Renal pelvis (tissue), 1 donor: ENCODE measurements at regions not wholly inside any gene's neighbourhood (a gene's known extent, or its start where the extent isn't known, plus 50 kb on each side); places are given as distances from the start of the nearest gene placed in this dataset.

ENCODE experiments used
- DNase-seq: peaks from one replicate; pipeline ENCODE4 v3.0.0-alpha.2; 2013

GRCh38 chr10:130623680-130624267, 487.6 kb downstream of the GLRX3 start:
- DNase-seq, result no peak

- no peak for DNase-seq
Measured at GRCh38 chr10:130627346-130628045, 491.3 kb downstream of the GLRX3 start.

GRCh38 chr10:130630135-130630534, 493.9 kb downstream of the GLRX3 start:
- no peak for DNase-seq

- DNase-seq, result no peak
Measured at GRCh38 chr10:130631142-130632096, 495.2 kb downstream of the GLRX3 start.

- no peak for DNase-seq
Measured at GRCh38 chr10:130634816-130635215, 498.6 kb downstream of the GLRX3 start.

- no peak for DNase-seq
Measured at GRCh38 chr10:130635528-130635927, 499.3 kb downstream of the GLRX3 start.

- DNase-seq, result no peak
Measured at GRCh38 chr10:130636313-130636930, 500.2 kb downstream of the GLRX3 start.

- DNase-seq, result no peak
Measured at GRCh38 chr10:130637089-130637676, 501.0 kb downstream of the GLRX3 start.

- DNase-seq, result no peak
Measured at GRCh38 chr10:130638991-130639390, 502.8 kb downstream of the GLRX3 start.

GRCh38 chr10:130642926-130643325, 506.7 kb downstream of the GLRX3 start:
- no peak for DNase-seq

- no peak for DNase-seq
Measured at GRCh38 chr10:130647341-130647740, 511.1 kb downstream of the GLRX3 start.

GRCh38 chr10:130648807-130649206, 512.6 kb downstream of the GLRX3 start:
- no peak for DNase-seq

GRCh38 chr10:130652544-130652943, 516.4 kb downstream of the GLRX3 start:
- no peak for DNase-seq

- DNase-seq, result no peak
Measured at GRCh38 chr10:130652964-130653578, 516.9 kb downstream of the GLRX3 start.

GRCh38 chr10:130654726-130655125, 518.5 kb downstream of the GLRX3 start:
- DNase-seq, result no peak

GRCh38 chr10:130655313-130656186, 519.4 kb downstream of the GLRX3 start:
- DNase-seq, result no peak

- no peak for DNase-seq
Measured at GRCh38 chr10:130656187-130656575, 520.0 kb downstream of the GLRX3 start.

GRCh38 chr10:130656582-130657133, 520.5 kb downstream of the GLRX3 start:
- DNase-seq, result no peak

GRCh38 chr10:130658687-130659290, 522.6 kb downstream of the GLRX3 start:
- no peak for DNase-seq

GRCh38 chr10:130659528-130659927, 523.3 kb downstream of the GLRX3 start:
- DNase-seq, result no peak
